DMS114 treated with DMSO at 0.1 percent for 48 hours (cell line): ENCODE measurements at regions not wholly inside any gene's neighbourhood (a gene's known extent, or its start where the extent isn't known, plus 50 kb on each side); places are given as distances from the start of the nearest gene placed in this dataset.
"Not testable (repeated sequence)": the region's sequence is repeated elsewhere in the genome, so short reads cannot be mapped to it uniquely, and the experiment has no call there.

Experiments
- DNase-seq: peaks from one replicate; lab custom pipeline; 2025; ENCODE audit not compliant: unreplicated experiment; lab: John Stamatoyannopoulos, UW

DNA sequence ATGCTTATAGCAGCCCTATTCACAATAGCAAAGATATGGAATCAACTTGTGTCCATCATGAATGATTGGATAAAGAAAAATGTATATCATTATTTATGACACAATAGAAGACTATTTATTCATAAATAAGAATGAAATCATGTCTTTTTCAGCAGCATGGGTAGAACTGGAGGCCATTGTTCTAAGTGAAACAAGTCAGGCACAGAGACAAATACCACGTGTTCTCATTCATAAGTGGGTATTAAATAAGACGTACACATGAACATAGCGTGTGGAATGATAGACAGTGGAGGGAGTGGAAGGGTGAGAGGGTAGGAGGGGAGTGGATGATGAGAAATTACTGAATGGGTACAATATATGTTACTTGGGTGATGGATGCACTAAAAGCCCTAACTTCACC lies 762.4 kb downstream of the REEP3 start:
- no peak for DNase-seq

DNA sequence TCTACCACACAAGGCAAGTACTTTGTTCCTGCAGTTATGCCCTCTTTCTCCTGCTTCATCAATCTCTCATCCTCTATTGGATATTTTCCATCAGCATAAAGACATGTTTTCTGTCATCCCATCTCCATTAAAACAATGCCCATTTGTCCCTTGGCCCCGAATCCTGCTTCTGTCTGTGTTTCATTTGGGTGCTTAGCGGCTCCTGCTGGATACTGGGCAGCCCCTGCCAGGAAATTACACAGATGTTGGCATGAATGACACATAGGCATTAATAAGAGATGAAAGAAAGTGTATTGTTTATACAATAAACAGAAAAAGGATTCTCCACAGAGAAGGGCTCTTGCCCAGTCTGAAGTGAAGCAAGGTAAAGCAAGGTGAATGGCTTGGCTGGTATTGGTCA lies 765.3 kb downstream of the REEP3 start:
- no peak for DNase-seq

DNA sequence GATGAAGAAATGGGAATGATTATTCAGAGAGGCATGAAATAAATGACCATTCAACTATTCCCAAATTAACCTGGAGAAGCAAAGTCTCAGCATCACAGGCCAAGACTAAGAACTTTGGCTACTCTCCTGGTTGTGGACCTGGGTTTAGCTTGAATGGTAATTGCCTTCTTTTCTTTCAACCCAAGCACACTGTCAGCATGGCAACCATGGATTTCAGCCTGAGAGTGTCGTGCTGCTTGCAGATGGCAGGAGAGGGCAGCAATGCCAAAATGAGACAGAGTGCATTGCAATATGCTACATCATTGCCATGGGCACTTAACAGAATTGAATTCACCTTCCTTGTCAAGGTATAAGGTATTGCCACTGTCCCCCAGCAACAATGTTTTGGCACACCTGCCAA lies 767.2 kb downstream of the REEP3 start:
- DNase-seq, result no peak

DNA sequence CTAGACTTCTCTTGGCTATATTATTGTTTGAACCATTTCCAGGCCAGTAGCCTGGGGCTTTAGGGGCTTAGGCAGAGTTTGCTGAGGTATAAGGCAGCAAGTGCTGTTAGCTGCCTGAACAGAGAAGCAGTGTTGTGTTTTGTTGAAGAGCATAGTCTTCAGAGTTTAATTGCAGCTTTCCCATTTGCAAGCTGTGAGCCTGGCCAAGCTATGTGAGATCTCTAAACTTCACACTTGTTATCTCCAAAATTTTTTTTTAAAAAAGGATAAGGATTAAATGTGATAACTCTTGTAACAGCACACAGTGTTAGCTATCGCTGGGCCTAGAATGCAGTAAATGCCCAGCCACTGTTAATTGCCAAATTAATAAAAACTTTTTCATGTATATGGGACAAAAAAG lies 782.4 kb downstream of the REEP3 start:
- no peak for DNase-seq

DNA sequence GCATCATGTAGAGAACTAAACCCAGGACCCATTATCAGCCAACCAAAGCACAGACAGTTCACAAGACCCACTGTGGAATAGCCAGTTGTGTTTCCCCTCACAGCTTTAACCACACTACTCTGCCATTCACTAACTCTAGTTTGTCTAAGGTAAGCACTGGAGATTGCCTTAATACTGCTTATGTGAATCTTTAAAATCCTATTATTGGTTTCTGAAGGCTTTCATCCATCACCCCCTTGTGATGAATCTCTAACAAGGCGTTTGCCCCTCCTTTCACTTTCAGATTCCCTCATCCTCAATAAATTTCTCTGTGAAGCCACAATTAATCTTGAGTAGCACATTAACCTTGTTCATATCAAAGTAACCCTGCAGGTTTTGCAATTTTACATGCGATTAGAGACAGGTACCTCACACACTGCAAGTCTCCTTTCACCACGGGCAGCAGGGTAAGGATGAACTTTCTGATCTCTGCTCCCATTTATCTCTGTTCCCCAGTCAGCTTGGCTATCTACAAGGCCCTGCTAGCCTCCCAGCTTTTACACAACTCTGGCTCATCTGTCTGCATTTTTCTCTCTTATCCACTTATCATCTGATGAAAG lies 785.6 kb downstream of the REEP3 start:
- DNase-seq, result no peak

DNA sequence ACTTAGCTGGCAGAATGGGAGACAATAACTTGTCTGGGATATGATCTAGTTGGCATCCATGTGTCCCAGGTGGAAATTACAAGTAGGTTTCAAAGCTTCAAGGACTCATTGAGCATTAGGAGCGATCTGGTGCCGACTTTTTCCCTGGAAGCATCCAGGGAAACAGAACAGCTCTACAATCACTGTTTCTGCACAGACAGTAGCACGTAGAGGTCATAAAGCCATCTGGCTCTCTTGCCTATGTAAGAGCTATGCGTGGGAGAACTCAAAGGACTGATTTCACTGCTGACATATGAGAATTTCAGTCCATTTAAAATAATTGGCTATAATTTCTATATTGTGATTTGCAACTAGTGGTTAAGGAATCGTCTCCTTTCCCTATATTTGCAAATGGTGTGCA lies 791.7 kb downstream of the REEP3 start:
- no peak for DNase-seq

DNA sequence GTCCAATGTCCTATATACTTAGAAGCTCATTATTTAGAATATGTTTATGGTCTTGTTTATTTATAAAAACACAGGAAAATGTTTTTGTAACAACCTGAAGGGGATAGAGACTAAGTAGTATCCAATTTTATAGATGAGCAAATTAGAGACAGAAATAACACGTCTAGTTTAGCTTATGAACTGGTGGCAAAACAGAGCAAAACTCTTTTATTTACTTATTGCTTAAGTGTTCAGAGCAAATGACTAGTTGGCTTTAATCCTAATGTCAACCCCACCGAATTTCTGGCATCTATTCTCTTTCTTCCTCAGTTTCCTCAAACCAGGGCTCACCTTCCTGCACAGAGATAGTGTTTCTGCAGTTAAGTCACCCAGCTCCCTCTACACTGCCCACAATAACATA lies 792.8 kb downstream of the REEP3 start:
- no peak for DNase-seq

DNA sequence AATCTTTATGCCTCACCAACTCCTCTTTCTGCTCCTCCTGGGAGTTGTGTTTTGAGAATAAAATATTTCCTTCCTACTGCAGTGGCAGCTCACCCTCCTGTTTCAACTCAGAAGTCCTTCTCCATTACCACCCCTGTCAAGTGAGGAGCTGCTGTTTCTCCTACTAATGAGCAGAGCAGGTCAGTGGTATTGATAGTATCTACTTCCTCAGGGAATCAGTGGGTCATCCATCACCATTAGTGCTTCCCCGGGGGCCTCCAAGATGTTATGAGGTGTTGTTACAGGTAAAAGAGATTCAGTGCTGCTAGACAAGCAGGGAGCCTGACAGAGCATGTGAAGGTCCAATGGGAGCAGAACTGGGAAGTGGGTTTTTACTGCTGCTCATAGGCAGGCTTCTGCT lies 795.2 kb downstream of the REEP3 start:
- DNase-seq, result no peak

DNA sequence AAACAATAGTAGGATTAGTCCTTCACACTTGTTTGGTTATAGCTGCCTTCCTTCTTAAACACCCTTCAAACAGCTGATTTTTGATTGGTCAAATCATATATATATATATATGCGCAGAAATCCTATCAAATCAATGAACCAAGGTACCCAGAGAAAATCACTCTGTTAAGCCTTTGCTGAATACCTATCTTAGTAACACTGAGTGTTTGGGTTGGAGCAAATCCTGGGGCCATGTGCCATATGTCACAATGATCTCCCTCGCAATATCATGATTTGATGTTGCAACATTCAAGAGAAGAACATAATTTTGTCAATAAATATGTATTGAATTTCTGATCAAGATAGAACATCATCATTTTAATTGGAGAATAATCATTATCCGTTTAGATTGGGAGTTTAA lies 795.6 kb downstream of the REEP3 start:
- DNase-seq, result no peak

DNA sequence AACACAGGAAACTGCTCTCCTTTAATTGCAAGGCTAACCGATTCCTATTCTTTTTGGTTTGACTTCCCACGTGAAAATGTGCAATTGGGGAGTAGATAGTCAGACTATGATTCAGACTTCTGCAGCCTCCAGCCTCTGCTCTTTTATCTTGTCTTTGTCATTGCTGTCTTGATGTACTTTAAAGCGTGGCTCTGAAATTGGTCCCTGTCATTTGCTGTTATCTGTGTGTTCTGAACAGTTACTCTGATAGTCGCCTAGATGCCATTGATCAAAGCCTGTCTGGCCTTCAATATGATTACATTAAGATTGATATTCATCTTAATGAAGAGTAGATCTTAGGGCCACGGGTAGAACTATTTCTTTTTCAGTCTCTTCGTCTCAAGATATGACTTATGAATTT lies 799.2 kb downstream of the REEP3 start:
- DNase-seq, result no peak

DNA sequence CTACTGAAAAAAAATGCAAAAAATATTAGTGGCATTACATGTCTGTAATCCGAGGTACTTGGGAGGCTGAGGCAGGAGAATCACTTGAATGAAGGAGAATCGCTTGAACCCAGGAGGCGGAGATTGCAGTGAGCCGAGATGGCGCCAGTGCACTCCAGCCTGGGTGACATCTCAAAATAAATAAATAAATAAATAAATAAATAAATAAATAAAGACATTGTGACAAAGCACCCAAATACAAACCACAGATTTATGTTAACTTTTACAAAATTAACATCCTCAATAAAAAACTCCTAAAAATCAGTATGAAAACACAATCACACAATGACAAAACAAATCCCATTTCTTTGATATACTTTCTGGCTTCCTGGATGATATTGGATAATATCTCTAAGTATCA lies 808.3 kb downstream of the REEP3 start:
- DNase-seq, result no peak

DNA sequence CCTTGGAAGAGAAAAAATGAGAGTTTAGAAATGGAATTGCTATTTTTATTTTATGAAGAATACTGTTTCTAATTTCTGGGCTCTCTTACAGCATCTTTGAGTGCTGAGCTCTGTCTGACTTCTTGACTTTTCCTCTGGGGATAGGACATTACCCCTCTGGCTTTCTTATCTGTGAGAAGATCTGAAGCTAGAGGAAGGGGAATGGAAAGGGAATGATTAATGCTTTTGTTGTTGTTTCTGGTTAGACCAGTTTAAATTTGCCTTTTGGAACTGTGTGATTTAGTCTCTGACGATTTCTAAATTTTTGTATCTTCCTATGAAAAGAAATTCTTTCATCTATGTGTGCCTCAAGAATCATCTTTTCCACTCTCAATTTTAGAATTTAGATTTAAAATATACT lies 811.4 kb downstream of the REEP3 start:
- no peak for DNase-seq

DNA sequence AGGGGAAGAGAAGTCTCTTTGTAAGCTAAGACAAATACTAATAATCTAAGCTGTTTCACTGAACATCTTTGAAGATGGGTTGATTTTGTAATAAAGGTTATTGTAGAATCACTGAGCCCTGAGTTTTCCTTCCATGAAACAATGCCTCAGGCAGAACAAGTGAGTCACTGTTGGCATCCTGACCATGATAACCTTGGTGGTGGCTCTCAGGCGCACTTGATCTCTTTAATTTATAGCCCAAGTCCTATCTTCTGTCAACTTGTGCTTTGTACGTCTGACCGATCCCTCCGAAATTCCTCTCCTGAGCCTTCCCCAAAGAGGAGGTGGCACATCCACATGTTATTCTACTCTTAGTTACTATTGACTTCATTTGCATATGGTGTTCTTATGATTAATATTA lies 812.9 kb downstream of the REEP3 start:
- no peak for DNase-seq

DNA sequence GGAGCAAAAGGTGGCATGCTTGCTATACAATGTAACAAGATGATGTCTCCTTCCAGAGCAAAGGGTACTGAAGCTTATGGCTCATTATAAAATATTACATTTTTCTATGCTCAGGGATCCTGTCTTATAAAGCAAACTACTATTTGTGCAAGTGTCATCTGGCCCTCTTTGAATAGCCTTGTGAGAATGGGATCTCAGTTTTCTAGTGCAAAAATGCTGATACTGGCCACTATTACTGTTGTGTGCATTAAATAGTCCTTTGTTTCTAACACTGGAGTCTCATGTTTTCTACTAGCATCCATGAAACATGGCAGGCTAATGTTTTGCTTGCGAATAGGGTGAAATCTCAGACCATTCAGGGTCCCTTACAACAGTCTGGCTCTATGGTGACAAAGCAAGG lies 823.0 kb downstream of the REEP3 start:
- no peak for DNase-seq

DNA sequence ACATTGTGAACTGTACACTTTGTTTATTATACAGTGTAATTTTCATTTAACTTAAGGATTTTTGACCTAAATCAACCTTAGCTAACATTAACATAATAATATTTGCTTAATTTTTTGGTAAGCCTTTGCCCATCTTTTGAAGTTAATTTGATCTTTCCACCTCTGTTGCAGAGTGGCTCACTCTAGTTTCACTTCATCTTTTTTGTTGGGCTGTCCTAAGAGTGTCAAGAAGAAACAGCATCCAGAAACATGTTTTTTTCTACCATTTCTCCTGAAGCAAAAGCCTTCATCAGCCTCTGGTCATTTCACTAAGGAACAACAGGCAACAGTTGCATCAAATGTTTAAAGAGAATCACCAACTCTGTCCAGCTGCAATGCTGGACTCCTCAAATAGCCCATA lies 824.7 kb downstream of the REEP3 start:
- no peak for DNase-seq

DNA sequence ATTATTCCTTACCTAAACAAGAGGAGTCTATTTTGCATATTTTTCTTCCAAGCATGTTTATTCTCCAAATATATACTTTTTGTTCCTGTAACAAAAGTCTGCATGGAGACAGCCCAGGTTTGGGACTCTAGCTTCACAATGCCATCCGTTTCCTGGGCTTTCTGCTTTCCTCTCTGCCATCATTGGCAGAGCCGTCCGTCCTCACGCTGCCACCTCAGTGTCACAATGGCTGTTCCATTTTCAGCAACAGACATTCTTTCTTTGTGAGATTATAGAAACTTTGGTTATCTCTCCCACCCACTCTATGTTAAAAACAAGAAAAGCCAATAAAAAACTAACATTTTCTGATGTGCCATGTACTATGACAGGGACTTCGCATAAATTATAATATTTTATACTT lies 825.2 kb downstream of the REEP3 start:
- DNase-seq, result no peak

DNA sequence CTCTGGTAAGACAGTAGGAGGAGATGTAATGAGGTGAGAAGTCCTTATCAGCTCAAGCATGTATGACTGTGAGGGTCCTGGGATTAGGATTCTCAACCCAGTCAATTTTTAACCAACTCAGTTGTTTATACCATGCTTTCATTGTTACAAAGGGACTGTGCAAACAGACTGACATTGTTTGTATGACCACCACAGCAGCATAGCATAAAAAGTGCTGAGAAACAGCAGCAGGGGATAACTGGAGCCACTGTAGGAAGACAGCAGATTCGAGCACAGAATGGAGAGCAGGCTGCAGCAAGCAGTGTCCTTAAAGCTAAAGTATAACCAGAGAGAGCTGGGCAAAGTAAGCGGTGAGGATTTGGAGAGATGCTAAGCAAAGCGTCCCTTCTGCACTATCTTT lies 829.5 kb downstream of the REEP3 start:
- no peak for DNase-seq

DNA sequence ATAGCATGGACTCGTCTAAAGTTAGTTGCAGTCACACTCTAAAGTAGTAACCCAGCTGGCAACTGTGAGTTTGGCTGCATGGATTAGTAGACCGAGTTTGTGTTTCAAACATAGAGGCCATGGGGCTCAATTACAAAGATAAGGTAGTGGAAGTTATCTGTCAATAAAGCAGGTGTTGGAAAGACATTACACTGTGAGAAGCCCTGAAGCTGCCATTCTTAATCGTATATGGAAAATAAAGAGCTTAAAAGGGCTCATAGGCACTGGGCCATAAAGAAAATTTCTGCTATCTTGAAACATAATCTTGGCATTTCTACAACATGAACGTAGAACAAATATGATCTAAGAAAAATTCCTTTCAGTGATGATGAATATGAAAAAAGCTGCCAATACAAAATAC lies 837.7 kb downstream of the REEP3 start:
- no peak for DNase-seq

DNA sequence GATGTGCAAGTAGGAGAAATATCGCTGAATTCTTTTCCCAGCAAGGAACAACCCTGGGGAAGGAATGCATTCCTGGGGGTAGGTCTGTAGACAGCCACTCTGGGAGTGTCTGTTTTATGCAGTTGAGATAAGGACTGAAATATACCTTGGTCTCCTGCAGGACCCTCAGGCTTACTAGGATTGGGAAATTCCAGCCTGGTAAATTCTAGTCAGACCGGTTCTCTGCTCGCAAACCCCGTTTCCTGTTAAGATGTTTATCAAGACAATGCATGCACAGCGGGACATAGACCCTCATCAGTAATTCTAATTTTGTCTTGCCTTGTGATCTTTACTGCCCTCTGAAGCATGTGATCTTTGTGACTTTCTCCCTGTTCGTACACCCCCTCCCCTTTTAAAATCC lies 839.0 kb downstream of the REEP3 start:
- DNase-seq, result not testable (repeated sequence)

DNA sequence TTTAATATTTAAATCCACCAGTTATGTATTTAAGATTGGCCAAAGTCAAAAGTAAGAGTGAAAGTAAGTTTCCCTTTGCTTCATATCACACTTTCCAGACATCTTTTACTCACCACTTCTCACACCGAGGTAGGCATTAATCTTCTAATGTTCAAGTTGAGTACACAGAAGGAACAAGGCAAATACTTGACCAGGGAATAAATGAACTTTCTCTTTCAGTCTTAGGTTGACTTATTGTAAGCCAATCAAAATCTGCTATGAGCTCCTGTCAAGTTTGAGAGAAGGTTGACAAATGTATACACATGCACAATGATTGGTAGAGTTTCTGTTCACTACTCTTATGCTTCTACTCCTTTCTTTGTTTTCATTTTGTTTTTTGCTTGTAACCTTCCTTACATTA lies 842.5 kb downstream of the REEP3 start:
- no peak for DNase-seq

DNA sequence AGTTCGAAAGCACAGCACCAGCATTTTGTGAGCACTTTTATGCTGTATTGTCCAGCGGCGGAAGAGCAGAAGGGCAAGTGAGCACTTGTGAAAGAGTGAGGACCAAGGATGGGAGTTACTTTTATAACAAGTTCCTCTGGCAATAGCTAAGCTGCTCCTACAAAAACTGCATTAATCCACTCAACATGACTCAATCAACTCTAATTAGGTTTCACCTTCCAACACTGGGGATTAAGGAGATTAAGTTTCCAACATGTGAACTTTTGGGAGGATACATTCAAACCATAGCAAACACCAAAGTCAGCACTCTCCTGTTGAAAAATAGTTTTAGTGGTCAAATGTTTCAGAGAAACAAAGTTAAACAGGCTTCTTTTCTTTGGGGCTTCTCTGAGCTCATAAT lies 844.5 kb downstream of the REEP3 start:
- peak; percentile 68 for DNase-seq

DNA sequence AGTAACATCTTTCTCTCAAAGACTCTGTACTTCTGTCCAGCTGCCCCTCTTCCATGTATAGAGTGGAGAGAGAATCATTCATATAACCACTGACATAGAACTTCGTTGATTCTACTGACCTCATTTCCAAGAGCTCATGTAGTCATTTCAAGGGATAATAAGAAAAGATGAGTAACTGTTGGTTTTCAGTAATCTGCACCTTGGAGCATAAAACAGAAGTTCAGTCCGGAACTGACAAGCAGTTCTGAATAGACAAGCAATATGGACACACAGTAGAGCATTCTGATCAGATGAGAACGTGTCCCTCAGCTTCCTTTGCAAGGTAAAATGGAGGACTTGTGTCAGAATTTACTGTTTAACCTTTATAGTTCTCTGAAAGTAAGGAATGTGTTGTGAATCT lies 847.1 kb downstream of the REEP3 start:
- DNase-seq, result no peak

DNA sequence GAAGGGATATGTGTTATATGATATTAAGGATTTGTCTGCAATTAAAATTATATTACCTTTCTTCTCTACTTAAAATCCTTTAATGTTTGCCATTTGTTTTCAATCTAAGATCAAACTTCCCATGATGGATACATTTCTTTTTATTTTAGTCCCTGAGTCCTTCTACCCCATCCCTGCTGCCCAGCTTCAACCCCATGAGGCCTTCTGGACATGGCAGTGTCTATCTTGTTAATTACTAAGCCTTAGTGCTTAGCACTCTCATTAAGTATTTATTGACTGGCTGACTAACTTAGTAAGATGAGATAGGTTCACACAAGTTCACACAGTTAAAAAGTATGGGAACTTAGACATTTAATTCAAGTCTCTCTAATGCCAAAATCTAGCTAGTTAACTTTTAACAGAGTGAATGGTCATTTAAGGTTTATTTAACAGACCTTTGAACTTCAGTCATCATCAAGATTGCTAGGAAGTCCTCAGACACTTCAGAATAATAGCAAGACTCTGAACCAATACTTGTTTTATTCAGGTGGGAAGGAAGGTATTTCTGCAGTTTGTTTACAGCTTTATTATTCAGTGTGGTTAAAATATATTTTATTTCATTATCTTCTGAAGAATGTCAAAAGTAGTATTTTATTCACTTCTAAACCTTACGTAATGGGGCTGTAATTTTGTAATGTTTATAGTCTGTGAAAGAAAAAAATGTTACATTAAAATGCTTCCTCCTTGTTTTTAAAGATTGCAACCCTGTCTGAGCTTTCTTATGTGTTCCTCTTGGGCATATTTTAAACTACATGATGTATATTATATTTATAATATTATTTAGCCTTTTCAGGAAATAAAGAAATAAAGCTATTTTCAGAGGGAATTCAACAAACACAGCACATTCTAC lies 848.9 kb downstream of the REEP3 start:
- no peak for DNase-seq
